Epidermal melanocyte (primary cell): ENCODE measurements at regions not wholly inside any gene's neighbourhood (a gene's known extent, or its start where the extent isn't known, plus 50 kb on each side); places are given as distances from the start of the nearest gene placed in this dataset.

Experiments used
- DNase-seq: peaks from one replicate; pipeline ENCODE4 v3.0.0; 2011; ENCODE audit warnings: low spot score; ENCODE audit not compliant: insufficient read length

DNA sequence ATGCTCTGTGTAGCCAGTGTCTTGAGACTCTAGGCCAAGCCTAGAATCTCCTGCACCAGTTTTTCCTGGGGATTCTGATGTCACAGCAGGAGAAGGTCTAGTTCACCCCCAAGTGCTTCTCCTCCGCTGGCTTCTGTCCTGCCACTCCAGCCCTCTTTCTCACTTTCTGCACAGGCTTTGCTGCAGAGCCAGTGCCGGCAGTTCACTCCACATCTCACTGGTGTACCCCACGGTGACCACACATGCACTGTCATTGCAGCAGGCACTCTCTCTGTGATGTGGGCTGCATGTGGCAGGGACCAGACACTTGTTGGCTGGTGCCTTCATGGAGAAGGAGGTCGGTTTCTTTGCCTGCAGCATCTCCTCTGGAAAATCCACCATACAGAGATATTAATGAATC, 643.8 kb upstream of the GALNTL6 start:
- no peak for DNase-seq

DNA sequence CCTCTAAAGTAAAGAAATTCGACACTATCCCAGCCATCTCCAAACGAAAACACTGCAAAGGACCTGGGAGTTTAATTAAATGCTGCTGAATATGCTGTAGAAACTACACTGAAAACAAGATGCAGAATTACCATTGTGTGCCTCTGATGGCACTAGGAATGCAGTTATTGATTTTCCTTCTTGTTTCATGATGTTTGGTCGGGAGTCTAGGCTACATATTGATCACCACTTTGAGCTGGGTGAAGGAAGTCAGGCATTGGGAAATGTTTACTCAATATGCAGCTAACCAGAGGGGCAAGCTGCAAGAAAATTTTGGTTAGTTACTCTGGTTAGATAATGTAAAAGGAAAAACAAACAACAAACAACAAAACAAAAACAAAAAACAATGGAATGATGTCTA, 650.7 kb upstream of the GALNTL6 start:
- DNase-seq: no peak

DNA sequence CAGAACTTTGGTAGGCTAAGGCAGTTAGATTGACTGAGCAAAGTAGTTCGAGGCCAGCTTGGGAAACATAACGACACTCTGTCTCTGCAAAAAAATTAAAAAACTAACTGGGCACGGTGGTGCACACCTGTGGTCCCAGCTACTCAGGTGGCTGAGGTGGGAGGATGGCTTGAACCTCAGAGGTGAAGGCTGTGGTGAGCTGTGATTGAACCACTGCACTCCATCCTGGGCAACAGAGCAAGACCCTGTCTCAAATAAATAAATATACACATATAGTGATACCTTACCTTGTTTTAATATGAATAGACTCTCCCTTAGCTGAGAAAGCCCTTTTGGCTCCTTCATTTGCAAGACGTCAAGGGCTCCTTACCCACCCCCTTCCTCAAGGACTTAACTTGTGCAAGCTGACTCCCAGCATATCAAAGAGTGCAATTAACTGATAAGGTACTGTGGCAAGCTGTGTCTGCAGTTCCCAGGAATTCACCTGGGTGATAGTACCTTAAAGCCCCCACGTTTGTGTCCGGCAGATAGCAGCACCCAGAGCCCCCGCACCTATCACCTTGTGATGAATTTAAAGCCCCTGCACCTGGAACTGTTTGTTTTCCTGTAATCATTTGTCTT, 655.6 kb upstream of the GALNTL6 start:
- DNase-seq: no peak

DNA sequence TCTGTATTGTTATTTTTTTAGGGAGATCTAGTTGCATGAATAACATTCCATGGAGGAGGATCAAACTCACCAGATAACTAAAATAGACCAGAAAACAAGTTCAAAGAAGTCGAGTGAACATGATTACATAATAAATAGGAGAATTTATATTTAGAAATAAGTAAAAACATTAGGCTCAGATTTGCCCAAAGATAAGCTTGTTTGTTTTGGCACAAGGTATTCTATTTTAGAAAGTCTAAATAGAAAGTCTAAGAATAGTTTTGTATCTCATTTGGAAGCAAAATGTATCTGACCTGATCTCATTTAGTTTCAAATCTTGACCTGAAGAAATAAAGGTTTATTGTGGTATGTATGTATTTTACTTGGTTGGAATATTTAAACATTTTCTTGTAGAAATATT, 670.6 kb upstream of the GALNTL6 start:
- no peak for DNase-seq

DNA sequence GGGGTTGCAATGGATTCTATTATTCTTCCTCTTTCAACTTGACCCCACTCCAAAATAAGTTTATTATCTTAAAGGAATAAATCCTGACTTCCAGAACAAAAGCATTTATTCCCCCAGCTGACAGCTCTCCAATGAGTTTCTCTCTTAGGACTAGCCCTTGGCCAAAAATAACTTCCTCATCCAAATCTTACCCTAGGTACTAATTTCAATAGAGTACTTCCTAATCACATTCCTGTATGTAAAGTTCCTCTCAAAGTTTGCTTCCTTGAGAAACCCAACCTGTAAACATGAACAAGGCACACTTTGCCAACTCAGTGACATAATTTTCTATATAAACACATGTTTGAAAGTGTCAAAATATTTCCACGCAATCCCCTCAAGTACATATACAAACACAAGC, 671.2 kb upstream of the GALNTL6 start:
- no peak for DNase-seq

- no peak for DNase-seq
Observed at GRCh38 chr4:171130256-171130801, 682.9 kb upstream of the GALNTL6 start.

DNA sequence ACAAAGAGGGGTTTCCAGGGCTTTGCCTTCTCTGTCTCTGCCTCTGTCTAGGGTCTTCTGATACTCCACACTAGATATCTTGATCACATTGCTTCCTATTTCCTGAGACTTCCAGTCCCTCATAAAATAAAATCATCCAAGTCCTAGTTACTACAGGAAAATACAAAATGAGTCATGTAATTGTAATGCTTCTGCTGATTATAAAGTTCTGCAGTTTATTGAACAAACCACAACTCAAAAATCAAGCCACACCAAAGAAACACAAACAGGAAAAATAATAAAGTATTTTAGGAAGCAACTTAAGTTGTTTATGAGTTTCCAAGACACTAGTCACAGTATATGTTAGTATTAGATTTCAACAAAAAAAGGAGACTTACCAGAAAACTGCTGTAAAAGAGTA, 695.1 kb upstream of the GALNTL6 start:
- no peak for DNase-seq

DNA sequence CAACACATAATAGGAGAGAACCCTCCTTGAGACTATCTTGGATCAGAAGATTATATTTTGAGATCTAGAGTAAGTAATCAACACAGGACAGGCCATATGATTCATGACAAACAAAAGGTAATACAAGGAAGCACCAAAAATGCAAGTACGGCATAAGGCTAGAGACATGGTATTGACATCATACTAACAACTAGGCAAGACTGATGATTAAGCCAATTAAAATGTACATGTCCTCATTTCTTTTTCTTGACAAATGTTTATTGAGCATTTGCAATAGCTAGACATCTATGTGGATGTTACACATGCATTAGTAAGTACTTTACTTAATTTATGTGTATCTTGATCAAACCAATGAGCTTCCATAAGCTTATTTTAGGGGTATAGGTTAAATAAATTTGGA, 695.7 kb upstream of the GALNTL6 start:
- DNase-seq: no peak

- DNase-seq: no peak
Observed at GRCh38 chr4:171101845-171102244, 711.4 kb upstream of the GALNTL6 start.

- no peak for DNase-seq
Observed at GRCh38 chr4:171087089-171087488, 726.1 kb upstream of the GALNTL6 start.

DNA sequence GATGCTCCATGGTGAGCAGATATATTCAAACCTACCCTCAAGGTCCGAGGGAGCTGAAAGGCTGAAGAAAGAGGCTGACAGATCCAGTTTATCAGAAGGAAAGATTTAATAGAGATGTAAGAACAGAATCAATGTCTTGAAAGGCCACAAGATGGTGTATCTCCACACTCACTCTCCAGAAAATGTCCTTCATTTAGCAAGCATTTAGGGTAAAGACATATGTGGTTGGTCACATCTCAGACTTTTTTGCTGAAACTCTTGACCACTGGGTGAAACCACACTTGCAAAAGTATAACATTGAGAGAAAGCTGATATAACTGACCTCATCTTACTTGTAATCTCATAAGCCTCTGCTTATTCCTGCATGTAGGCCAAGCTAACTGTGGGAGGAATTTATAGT, 745.8 kb upstream of the GALNTL6 start:
- DNase-seq: no peak

DNA sequence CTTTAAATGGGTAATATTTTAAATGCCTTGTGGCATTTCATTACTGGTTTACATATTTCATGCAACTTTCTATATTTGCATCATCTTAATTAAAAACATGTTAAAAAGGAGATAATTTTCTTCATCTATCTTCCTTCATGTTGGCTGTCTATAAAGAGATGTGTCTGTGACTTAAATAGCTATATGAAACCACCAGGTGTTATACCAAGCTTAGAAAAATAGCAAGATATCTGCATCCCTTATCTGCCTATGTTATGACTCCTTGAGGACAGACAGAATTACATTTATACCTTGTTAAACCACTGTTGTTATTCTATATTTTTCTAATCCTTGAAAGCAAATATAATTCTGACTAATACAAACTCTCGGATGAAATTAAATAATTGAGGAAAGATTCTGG, 763.8 kb upstream of the GALNTL6 start:
- DNase-seq: no peak

- no peak for DNase-seq
Observed at GRCh38 chr4:171042989-171043524, 770.1 kb upstream of the GALNTL6 start.

DNA sequence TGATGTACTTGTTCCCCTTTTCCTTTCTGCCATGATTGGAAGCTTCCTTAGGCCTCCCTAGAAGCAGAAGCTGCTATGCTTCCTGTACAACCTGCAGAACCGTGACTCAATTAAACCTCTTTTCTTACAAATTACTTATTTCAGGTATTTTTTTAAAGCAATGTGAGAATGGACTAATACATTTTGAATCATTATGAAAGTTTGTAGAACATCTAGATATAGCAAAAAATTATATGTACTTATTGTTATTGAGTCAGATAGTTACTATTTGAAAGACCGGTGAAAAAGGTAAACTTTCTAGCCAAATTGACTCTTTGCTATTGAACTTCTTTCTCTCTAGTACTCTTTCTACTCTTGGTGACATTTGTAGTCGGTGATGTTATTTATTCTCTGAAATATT, 777.3 kb upstream of the GALNTL6 start:
- DNase-seq: no peak

- no peak for DNase-seq
Observed at GRCh38 chr4:171031338-171031737, 781.9 kb upstream of the GALNTL6 start.

DNA sequence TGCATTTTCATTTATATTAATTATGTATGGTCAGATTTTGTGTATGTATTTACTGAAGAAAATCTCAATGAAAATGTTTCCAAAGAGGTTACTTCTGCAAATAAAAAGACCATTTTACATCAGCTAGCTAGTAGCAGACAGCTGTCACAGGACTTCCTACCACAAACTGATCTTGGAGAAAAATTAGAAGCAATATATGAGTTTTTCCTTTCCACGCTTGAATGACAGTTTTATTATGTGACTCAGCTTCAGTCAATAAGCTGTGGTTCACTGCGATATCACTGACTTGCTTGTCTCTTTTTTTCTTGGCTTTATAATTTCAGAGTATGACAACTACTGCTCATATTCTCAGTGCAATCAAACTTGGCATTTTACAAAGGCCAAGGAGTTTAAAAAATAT, 787.4 kb upstream of the GALNTL6 start:
- DNase-seq: no peak

- no peak for DNase-seq
Observed at GRCh38 chr4:171025343-171025742, 787.9 kb upstream of the GALNTL6 start.

- DNase-seq: no peak
Observed at GRCh38 chr4:171024720-171025303, 788.4 kb upstream of the GALNTL6 start.

GRCh38 chr4:171022824-171023230, 790.4 kb upstream of the GALNTL6 start:
- no peak for DNase-seq

DNA sequence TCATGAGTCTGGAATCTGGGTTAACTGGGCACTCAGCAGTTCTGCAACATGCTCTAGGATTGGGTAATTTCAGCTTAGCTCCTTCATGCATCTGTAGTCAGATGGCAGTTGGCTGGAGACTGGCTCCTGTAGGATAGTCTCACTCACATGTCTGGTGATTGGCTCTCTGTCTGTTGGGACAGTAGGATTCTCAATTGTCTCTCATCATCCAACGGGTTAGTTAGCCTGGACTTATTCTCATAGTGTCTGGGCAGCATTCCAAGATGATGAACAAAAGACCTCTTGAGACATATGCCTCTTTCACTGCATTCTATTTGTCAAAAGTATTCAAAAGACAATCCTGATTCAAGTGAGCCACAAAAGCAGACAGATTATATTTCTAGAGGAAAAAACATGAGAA, 795.6 kb upstream of the GALNTL6 start:
- no peak for DNase-seq

GRCh38 chr4:171016145-171016544, 797.1 kb upstream of the GALNTL6 start:
- DNase-seq: no peak

GRCh38 chr4:171015441-171015840, 797.8 kb upstream of the GALNTL6 start:
- no peak for DNase-seq
